MG63 (cell line): ENCODE measurements at regions not wholly inside any gene's neighbourhood (a gene's known extent, or its start where the extent isn't known, plus 50 kb on each side); places are given as distances from the start of the nearest gene placed in this dataset.
"Not testable (repeated sequence)": the region's sequence is repeated elsewhere in the genome, so short reads cannot be mapped to it uniquely, and the experiment has no call there.

Experiments used
- DNase-seq: peaks from one replicate; pipeline ENCODE4 v3.0.0-alpha.2; 2020
- H3K27me3 ChIP-seq: fragments of 250-450 bp; sonication (Bioruptor Pico); 2 replicates; pipeline ENCODE4 v1.5.1; 2020; ENCODE audit warnings: mild to moderate bottlenecking, moderate library complexity
- H3K36me3 ChIP-seq: fragments of 250-450 bp; sonication (Bioruptor Pico); 2 replicates; pipeline ENCODE4 v1.5.1; 2020; ENCODE audit warnings: mild to moderate bottlenecking, moderate library complexity
- H3K4me3 ChIP-seq: fragments of 250-450 bp; sonication (Bioruptor Pico); 2 replicates; pipeline ENCODE4 v1.5.1; 2020; ENCODE audit warnings: mild to moderate bottlenecking, moderate library complexity
- H3K9me3 ChIP-seq: fragments of 250-450 bp; sonication (Bioruptor Pico); 2 replicates; pipeline ENCODE4 v1.5.1; 2020; ENCODE audit warnings: mild to moderate bottlenecking, moderate library complexity

DNA sequence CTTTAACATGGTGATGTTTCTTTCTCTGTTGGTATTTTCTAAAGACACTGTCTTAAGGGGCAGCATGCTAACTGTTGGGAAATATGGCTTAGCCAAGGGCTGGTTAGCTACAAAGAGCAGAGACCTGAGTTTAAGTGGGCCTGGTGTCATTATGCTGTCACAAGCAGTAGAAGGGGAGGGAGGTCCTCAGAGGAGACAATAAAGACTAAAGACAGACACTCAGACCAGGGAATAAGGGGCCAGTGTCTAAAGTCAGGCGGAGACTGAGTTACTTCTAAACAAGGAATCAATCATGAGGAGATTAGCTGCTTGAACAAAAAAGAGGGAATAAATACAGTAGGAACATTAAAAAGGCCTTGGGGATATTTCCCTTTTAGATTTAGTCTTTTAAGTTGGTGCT, 142.7 kb upstream of the DPPA4 start:
- no peaks in the 10 kb centered on the region for H3K9me3 ChIP-seq
- no peak overlapping the region for H3K4me3 ChIP-seq
- no peak for DNase-seq
- no peaks in the 10 kb centered on the region for H3K27me3 ChIP-seq
- H3K36me3 ChIP-seq, result no peaks in the 10 kb centered on the region

DNA sequence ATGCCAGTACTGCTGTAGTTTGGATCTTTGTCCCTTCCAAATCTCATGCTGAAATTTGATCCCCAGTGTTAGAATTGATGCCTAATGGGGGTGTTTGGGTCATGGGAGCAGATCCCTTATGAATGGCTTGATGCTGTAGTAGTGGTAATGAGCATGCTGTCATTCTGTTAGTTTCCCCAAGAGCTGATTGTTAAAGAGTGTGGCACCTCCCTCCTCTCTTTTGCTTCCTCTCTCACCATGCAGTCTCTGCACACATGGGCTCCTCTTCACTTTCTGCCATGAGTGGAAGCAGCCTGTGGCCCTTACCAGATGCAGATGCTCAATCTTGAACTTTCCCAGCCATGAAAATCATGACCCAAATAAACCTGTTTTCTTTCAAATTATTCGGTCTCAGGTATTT, 141.3 kb upstream of the DPPA4 start:
- H3K27me3 ChIP-seq, result no peaks in the 10 kb centered on the region
- H3K9me3 ChIP-seq, result no peaks in the 10 kb centered on the region
- DNase-seq, result no peak

DNA sequence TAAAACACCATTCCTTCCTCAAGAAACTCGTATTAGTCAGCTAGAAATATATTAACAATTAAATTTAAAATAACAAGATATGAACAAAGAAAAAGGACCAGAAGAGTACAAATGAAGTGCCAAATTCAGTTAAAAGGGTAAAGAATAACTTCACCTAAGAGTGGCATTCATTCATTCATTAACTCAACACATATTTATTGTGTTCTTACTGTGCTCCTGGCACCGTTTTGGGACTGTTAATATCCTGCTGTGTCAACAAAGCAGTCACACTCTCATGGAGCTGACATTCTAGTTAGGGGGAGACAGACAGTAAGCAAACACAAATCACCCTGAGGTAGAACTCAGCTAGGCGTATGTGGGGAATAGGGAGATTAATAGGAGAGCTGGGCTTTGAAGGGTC, 123.6 kb upstream of the DPPA4 start:
- DNase-seq, result no peak
- Histone ChIP-seq H3K4me3 (no peak overlapping the region), H3K36me3 (no peaks in the 10 kb centered on the region), H3K27me3 (no peaks in the 10 kb centered on the region), H3K9me3 (no peaks in the 10 kb centered on the region)

More for the DNA sequence above, 141.3 kb upstream of the DPPA4 start:
- no peak overlapping the region for H3K4me3 ChIP-seq
- no peaks in the 10 kb centered on the region for H3K36me3 ChIP-seq

DNA sequence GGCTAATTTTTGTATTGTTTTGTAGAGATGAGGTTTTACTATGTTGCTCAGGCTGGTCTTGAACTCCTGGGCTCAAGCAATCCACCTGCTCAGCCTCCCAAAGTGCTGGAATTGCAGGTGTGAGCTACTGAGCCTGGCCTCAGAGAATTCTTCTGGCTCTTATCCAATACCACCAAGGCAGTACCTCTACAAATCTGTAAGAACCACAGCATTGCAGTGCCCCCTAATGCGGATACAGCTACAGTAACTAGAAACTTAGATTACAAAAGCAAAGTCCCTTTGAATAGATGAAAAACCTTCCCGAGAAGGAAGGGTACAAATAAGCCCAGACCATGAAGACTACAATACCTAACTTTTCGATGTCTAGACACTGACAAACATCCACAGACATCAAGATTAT, 107.9 kb upstream of the DPPA4 start:
- no peak for DNase-seq
- no peak overlapping the region for H3K4me3 ChIP-seq
- H3K9me3 ChIP-seq, result peaks cover 15% of the 10 kb centered on the region
- no peaks in the 10 kb centered on the region for H3K36me3 ChIP-seq
- no peaks in the 10 kb centered on the region for H3K27me3 ChIP-seq

DNA sequence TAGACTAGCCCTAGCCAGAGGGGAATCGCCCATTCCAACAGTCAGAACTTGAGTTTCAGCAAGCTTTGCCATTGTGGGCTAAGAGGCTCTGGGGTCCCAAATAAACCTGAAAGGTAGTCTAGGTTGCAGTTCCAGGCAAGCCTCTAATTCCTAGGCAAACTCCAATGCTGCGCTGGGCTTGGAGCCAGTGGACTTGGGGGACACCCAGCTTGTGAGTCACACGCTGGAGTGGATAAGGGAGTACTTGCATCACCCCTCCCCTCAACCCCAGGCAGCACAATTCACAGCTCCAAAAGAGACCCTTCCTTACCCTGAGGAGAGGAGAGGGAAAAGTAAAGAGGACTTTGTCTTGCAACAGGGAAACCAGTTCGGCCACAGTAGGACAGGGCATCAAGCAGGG, 105.2 kb upstream of the DPPA4 start:
- peak; percentile 62 for DNase-seq
- H3K9me3 ChIP-seq, result peaks cover 12% of the 10 kb centered on the region
- no peaks in the 10 kb centered on the region for H3K27me3 ChIP-seq
- no peaks in the 10 kb centered on the region for H3K36me3 ChIP-seq
- H3K4me3 ChIP-seq, result no peak overlapping the region

DNA sequence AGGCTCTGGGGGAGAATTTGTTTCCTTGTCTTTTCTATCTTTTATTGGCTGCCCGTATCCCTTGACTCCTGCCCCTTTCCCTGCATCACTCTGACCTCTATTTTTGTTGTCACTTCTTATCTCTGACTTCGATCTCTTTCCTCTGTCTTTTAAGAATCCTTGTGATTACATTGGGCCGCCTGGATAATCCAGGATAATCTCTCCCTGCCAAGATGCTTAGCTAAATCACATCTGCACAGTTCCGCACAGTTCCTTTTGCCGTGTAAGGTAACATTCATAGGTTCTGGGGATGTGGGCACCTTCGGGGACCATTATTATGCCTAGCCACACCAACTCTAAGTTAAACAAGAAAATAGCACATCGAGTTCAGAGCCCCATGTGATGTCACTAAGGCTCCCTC, 103.0 kb upstream of the DPPA4 start:
- no peak for DNase-seq
- H3K27me3 ChIP-seq, result no peaks in the 10 kb centered on the region
- peaks cover 2% of the 10 kb centered on the region; the same call in 1 of the 2 replicates for H3K9me3 ChIP-seq
- H3K36me3 ChIP-seq, result no peaks in the 10 kb centered on the region
- no peak overlapping the region for H3K4me3 ChIP-seq

DNA sequence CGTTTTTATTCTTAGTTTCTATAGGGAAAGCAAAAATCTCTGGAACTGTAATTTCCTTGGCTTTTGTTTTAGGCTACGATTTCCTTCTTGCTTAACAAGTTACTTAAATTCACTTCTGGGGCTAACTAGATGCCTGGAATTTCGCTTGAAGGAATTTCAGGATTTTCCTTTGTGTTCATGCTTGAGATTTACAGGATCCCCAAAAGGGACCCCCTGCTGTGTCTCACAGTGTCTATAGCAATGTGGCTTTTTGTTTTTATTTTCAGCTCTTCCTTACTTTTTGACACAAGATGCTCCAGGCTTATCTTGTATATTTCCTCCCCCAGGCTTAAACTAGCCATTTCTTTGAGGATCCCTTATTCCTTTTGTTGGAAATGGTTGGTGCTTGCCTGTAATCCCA, 95.5 kb upstream of the DPPA4 start:
- H3K9me3 ChIP-seq, result no peaks in the 10 kb centered on the region
- no peak overlapping the region for H3K4me3 ChIP-seq
- H3K27me3 ChIP-seq, result no peaks in the 10 kb centered on the region
- no peak for DNase-seq
- H3K36me3 ChIP-seq, result no peaks in the 10 kb centered on the region

DNA sequence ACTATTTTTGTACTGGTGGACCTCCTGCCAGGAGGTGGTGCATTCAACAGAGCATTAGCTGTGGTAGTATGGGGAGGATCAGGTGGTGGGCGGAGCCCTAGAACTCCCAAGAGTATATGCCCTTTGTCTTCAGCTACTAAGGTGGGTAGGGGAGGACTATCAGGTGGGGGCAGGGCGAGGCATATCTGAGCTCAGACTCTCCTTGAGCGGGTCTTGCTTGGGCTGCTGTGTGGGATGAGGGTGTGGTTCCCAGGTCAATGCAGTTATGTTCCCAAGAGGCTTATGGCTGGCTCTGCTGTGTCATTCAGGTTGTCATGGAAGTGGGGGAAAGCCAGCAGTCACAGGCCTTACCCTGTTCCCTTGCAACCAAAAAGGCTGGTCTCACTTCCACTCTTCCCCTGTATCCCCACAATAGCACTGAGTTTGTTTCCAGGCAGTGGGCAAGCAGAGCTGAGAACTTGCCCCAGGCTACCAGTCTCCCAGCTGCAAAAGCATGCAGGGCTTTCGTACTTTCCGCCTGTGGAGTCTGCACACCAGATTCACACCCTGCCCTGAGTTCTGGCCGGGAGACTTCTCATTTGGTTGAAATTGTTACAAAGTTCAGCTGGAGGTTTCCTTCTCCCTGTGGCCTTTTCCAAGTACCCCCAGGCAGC, 93.7 kb upstream of the DPPA4 start:
- Histone ChIP-seq H3K27me3 (no peaks in the 10 kb centered on the region), H3K4me3 (no peak overlapping the region), H3K9me3 (no peaks in the 10 kb centered on the region), H3K36me3 (no peaks in the 10 kb centered on the region)
- no peak for DNase-seq

DNA sequence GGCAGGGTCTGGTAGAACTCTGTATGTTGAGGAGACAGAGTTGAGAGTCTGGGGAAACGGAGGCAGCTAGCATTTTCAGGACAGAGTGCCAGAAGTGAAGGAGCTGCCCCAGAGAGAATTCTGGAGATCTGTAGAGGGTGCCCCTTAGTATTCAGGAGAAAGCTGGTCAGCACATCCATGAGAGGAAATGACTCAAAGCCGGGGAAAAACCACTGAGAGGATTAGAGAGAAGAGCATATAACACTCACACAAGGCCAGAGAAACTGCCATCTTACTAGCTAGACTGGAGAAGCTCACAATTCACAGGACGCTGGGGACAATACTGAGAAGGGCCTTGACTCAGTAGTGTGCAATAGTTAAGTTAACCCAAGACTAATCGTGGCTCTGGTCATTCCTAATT, 75.7 kb upstream of the DPPA4 start:
- no peak for DNase-seq
- no peaks in the 10 kb centered on the region for H3K36me3 ChIP-seq
- H3K9me3 ChIP-seq, result peaks cover 3% of the 10 kb centered on the region; the same call in 1 of the 2 replicates
- no peaks in the 10 kb centered on the region for H3K27me3 ChIP-seq
- H3K4me3 ChIP-seq, result no peak overlapping the region

DNA sequence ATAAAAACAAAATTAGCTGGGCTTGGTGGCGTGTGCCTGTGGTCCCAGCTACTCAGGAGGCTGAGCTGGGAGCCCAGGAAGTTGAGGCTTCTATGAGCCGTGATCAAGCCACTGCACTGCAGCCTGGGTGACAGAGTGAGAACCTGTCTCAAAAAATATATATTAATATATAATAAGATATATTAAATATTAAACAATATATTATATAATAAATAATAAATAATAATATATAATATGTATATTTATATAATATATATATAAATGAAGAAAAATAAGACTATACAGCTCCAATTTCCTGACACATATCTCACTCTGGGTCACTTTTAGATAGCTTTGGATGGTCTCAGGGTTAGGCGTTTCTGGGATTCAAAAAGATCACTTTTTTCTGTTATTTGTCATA, 74.2 kb upstream of the DPPA4 start:
- Histone ChIP-seq H3K4me3 (no peak overlapping the region), H3K36me3 (no peaks in the 10 kb centered on the region), H3K9me3 (peaks cover 4% of the 10 kb centered on the region; the same call in 1 of the 2 replicates), H3K27me3 (no peaks in the 10 kb centered on the region)
- DNase-seq, result no peak

DNA sequence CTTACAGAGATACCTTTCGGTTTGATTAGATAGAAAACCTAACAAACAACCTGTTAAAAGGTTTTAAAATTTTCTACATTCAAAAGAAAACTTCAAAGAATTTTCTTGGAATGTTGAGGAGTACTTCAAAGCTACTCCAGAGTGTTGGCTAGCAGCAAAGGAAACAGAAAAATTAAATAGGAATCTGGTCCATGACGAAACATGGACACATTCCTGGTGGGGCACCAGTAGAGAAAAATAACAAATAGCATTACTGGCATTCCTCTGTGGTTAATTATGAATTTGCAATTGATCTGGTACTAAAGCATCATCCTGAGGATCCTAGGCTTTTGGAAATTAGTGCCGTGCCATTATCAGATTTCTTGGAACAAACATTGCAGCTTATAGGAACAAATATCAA, 59.5 kb upstream of the DPPA4 start:
- H3K9me3 ChIP-seq, result no peaks in the 10 kb centered on the region
- no peak overlapping the region for H3K4me3 ChIP-seq
- H3K27me3 ChIP-seq, result no peaks in the 10 kb centered on the region
- H3K36me3 ChIP-seq, result no peaks in the 10 kb centered on the region
- DNase-seq, result no peak

DNA sequence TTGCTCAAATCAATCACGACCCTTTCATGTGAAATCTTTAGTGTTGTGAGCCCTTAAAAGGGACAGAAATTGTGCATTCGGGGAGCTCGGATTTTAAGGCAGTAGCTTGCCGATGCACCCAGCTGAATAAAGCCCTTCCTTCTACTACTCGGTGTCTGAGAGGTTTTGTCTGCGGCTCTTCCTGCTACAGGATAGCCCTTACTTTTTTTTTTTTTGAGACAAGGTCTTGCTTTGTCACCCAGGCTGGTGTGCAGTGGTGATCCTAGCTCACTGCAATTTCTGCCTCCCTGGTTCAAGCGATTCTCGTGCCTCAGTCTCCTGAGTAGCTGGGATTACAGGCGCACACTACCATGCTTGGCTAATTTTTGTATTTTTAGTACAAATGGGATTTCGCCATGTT, 56.4 kb upstream of the DPPA4 start:
- H3K36me3 ChIP-seq, H3K9me3 ChIP-seq, DNase-seq, H3K4me3 ChIP-seq, H3K27me3 ChIP-seq: not testable (repeated sequence)

DNA sequence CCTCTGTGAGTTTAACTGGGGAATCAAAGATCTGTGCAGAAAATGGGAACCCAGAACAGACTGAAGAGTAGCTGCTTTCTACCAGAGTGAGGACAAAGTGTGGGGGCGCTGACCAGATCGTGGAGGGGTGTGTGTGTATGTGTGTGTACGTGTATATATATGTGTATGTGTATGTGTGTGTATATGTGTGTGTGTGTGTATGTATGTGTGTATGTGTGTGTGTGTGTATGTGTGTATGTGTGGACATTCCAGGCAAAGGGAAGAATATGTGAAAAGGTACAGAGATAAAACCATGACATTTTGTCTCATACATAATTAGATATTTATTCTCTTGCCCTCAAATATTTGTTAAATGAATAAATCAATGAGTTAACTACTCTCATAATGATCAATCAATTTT, 54.9 kb upstream of the DPPA4 start:
- H3K4me3 ChIP-seq, result no peak overlapping the region
- DNase-seq, result no peak
- no peaks in the 10 kb centered on the region for H3K9me3 ChIP-seq
- no peaks in the 10 kb centered on the region for H3K27me3 ChIP-seq
- H3K36me3 ChIP-seq, result no peaks in the 10 kb centered on the region

DNA sequence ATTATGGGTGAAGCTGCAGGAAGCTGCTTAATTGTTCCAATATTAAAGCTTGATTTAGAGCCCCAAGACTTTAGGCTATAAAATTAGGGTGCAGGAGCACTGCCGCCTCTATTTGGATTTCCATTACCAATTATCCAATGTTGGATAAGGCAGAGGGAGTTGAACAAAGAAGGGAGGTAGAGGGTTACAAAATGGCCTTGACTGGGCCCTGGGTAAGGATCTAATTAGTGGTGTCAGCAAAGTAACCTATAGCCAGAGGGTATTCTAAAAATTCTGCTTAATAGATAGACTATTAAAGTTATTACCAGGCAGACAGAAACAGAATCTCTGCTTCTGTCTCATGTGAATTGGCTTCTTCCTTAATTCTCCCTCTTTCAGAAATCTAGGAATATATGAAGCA, 50.3 kb upstream of the DPPA4 start:
- no peak for DNase-seq
- Histone ChIP-seq H3K4me3 (no peak overlapping the region), H3K36me3 (no peaks in the 10 kb centered on the region), H3K27me3 (no peaks in the 10 kb centered on the region), H3K9me3 (no peaks in the 10 kb centered on the region)

DNA sequence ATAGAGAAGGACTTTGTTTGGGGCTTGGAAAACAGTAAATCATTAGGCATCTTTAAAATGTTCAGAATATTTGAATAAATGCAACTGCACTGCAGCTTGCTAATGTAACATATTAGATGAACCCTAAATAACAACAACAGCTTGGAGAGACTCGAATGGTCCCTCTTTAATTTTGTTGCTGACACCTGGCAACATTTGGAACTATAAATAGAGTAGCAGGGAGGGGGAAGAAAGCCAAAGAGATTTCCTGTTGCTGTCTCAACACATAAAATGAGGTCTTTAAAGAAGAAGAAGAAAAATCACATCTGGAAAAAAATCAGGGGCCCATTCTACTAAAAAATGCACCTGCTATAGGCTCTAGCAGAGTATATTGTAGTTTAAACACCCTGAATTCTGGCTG, 49.9 kb upstream of the DPPA4 start:
- DNase-seq, result no peak
- no peaks in the 10 kb centered on the region for H3K36me3 ChIP-seq
- H3K27me3 ChIP-seq, result no peaks in the 10 kb centered on the region
- no peak overlapping the region for H3K4me3 ChIP-seq
- H3K9me3 ChIP-seq, result no peaks in the 10 kb centered on the region
